ENCODE measurements at regions not wholly inside any gene's neighbourhood (a gene's known extent, or its start where the extent isn't known, plus 50 kb on each side); places are given as distances from the start of the nearest gene placed in this dataset.

DNA sequence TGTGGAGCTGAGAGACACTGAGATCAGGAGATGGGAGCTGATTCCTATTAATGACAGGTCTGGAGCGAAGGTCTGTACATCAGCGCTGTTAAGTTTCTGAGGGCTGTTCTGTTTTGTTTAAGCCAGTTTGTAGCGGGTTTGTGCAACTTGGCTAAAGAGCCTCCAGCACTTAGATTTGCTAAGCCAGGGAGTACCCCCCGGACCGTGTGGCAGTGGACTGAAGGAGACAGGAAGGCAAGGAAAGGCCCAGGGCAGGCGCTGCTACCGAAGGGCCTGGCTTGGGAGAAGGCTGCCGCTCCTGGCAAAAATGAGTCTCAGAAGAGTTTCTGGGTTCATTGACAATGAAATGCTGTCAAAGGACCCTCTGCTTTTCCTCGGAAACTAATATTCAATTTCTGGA, 139.3 kb upstream of the ZNF644 start:
- no peak for TF ChIP-seq POLR2A (IDR thresholded peaks at IDR 0.05; ENCODE audit: extremely low read depth, insufficient read length)
- TF ChIP-seq, protein P1, sequence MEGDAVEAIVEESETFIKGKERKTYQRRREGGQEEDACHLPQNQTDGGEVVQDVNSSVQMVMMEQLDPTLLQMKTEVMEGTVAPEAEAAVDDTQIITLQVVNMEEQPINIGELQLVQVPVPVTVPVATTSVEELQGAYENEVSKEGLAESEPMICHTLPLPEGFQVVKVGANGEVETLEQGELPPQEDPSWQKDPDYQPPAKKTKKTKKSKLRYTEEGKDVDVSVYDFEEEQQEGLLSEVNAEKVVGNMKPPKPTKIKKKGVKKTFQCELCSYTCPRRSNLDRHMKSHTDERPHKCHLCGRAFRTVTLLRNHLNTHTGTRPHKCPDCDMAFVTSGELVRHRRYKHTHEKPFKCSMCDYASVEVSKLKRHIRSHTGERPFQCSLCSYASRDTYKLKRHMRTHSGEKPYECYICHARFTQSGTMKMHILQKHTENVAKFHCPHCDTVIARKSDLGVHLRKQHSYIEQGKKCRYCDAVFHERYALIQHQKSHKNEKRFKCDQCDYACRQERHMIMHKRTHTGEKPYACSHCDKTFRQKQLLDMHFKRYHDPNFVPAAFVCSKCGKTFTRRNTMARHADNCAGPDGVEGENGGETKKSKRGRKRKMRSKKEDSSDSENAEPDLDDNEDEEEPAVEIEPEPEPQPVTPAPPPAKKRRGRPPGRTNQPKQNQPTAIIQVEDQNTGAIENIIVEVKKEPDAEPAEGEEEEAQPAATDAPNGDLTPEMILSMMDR (IDR thresholded peaks at IDR 0.05; ENCODE audit: low read depth, low read length), result no peak
- no peak for TF ChIP-seq MYC (IDR thresholded peaks at IDR 0.05; ENCODE audit: low read depth, low read length)
